SK-N-MC (cell line): ENCODE measurements at regions not wholly inside any gene's neighbourhood (a gene's known extent, or its start where the extent isn't known, plus 50 kb on each side); places are given as distances from the start of the nearest gene placed in this dataset.

Source experiments
- EZH2 ChIP-seq: fragments of 200-600 bp; sonication (generic); IDR thresholded peaks from one replicate; pipeline ENCODE4 v1.6.1; 2017; ENCODE audit warnings: antibody characterized with exemption
- POLR2AphosphoS5 ChIP-seq: IDR thresholded peaks from 2 replicates; pipeline ENCODE4 v1.6.1; 2012; ENCODE audit warnings: mild to moderate bottlenecking, low read depth, low read length, borderline replicate concordance

DNA sequence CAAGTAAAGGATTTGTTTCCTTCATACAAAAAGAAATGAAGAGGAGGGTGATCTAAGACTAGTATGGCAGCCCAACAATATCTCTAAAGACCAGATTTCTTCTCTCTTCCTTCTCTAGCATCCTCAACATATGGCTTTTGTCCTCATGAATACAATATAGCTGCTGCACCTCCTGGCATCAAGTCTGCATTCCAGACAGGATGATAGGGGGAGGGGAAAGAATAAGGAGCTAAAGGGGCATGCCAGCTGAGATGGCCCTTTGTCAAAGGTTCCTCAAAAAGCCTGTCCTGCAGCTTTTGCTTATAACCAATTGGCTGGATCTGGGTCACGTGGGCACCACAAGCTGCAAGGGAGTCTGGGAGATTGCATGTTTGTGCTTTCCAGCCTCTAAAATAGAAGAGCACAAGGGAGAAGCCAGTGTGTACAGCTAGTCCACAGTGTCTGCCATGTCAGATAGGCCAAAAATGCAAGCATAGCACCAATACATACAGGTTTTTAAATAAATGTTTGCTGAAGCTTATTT lies 132.6 kb downstream of the BCOR start:
- TF ChIP-seq EZH2 (no peak), POLR2AphosphoS5 (no peak)
